CD4-positive, alpha-beta T cell (primary cell): ENCODE measurements at regions not wholly inside any gene's neighbourhood (a gene's known extent, or its start where the extent isn't known, plus 50 kb on each side); places are given as distances from the start of the nearest gene placed in this dataset.

Experiments
- ATAC-seq: fragments of 200-7000 bp; cut with Tn5 transposase; one replicate; pipeline ENCODE4 v1.10.0; 2022; ENCODE audit warnings: mild to moderate bottlenecking; ENCODE audit not compliant: poor library complexity
- CTCF ChIA-PET: fragments of 350-600 bp; sonication (Branson Sonifier 250); formaldehyde crosslinking; loops from one replicate; lab custom pipeline; 2021; ENCODE audit warnings: antibody characterized with exemption, inconsistent platforms; lab: Charles Lee
- POLR2A ChIA-PET: fragments of 350-600 bp; sonication (Branson Sonifier 250); formaldehyde crosslinking; loops from one replicate; lab custom pipeline; 2021; ENCODE audit warnings: antibody characterized with exemption, inconsistent platforms; lab: Charles Lee
- DNase-seq, 14 experiments: peaks; one replicate each; pipeline ENCODE4 v3.0.0-alpha.2; 2013 to 2020; ENCODE audit warnings: mixed read lengths in 2 of 14
- H3K27ac ChIP-seq, 2 donors: one replicate each; pipeline versions ENCODE4 v1.5.1 to v1.7.0; 2013; ENCODE audit warnings: low read length in 2 of 2, low read depth in 1 of 2, mild to moderate bottlenecking in 1 of 2
- H3K27me3 ChIP-seq, 2 experiments: 1 replicate in 1 of 2; 2 replicates in 1 of 2; pipeline versions ENCODE4 v1.6.1 to v1.7.0; 2013; ENCODE audit warnings: low read length in 2 of 2, control low read depth in 1 of 2, mild to moderate bottlenecking in 1 of 2, moderate library complexity in 1 of 2; ENCODE audit not compliant: insufficient read depth in 2 of 2, control insufficient read depth in 1 of 2
- H3K36me3 ChIP-seq: one replicate; pipeline ENCODE4 v1.6.1; 2013; ENCODE audit warnings: low read length, control low read depth; ENCODE audit not compliant: insufficient read depth
- H3K4me1 ChIP-seq: one replicate; pipeline ENCODE4 v1.6.1; 2013; ENCODE audit warnings: low read length, control low read depth; ENCODE audit not compliant: insufficient read depth
- H3K4me3 ChIP-seq: one replicate; pipeline ENCODE4 v1.5.1; 2013; ENCODE audit warnings: mild to moderate bottlenecking, low read length, moderate library complexity
- H3K9me3 ChIP-seq, 2 experiments: 1 replicate in 1 of 2; 2 replicates in 1 of 2; pipeline versions ENCODE4 v1.6.1 to v1.7.0; 2013; ENCODE audit warnings: low read length in 2 of 2, mild to moderate bottlenecking in 2 of 2, control low read depth in 1 of 2, moderate library complexity in 1 of 2; ENCODE audit not compliant: control insufficient read depth in 1 of 2, insufficient read depth in 1 of 2
- H3K27ac Mint-ChIP-seq: one replicate; pipeline ENCODE4 v1.8.0; 2020; ENCODE audit warnings: mixed read lengths
- H3K27me3 Mint-ChIP-seq: one replicate; pipeline ENCODE4 v1.8.0; 2021; ENCODE audit warnings: mixed read lengths
- H3K36me3 Mint-ChIP-seq: one replicate; pipeline ENCODE4 v1.8.0; 2021; ENCODE audit warnings: low read depth, mixed read lengths
- H3K4me1 Mint-ChIP-seq: one replicate; pipeline ENCODE4 v1.8.0; 2021; ENCODE audit warnings: low read depth, mixed read lengths
- H3K4me3 Mint-ChIP-seq: one replicate; pipeline ENCODE4 v1.8.0; 2020; ENCODE audit warnings: mild to moderate bottlenecking, mixed read lengths
- H3K9me3 Mint-ChIP-seq: one replicate; pipeline ENCODE4 v1.8.0; 2020; ENCODE audit warnings: mixed read lengths
- CTCF ChIP-seq: fragments of 200-600 bp; IDR thresholded peaks from one replicate; pipeline ENCODE4 v1.8.0; 2022; ENCODE audit warnings: antibody characterized with exemption, mild to moderate bottlenecking
- intact Hi-C, 2 experiments: fragments of 100-400 bp; cut with DNase I in 1 of 2; cut with micrococcal nuclease in 1 of 2; formaldehyde crosslinking; loops; one replicate each; pipeline versions ENCODE4 v1.15.1 to v1.9.0; 2023 to 2025; cut with DNase I, micrococcal nuclease

GRCh38 chr7:113487925-113488731 is 369.8 kb upstream of the SMIM30 start:
- CTCF ChIA-PET = no interaction called here
- no peaks in the 10 kb centered on the region for H3K27me3 Mint-ChIP-seq
- H3K4me3 ChIP-seq = no peak overlapping the region
- intact Hi-C loops = no loop called here
- H3K4me3 Mint-ChIP-seq = no peak overlapping the region
- no peak for TF ChIP-seq CTCF
- peaks cover 6% of the 10 kb centered on the region for H3K9me3 Mint-ChIP-seq
- POLR2A ChIA-PET = no interaction called here
- H3K4me1 Mint-ChIP-seq = no peaks in the 10 kb centered on the region
- no peaks in the 10 kb centered on the region for H3K36me3 ChIP-seq
- no peak for ATAC-seq
- no peaks in the 10 kb centered on the region for H3K36me3 Mint-ChIP-seq
- H3K27me3 ChIP-seq = no peaks in the 10 kb centered on the region
- peaks cover 0 to 12% of the 10 kb centered on the region in 2 experiments for H3K9me3 ChIP-seq
- DNase-seq = peak in 2 of 14 experiments; percentile 0 to 8
- no peak overlapping the region for H3K27ac ChIP-seq
- H3K27ac Mint-ChIP-seq = no peak overlapping the region
- no peaks in the 10 kb centered on the region for H3K4me1 ChIP-seq

- Histone ChIP-seq H3K9me3 (peaks cover 0 to 12% of the 10 kb centered on the region in 2 experiments), H3K27me3 (no peaks in the 10 kb centered on the region), H3K4me1 (no peaks in the 10 kb centered on the region), H3K36me3 (no peaks in the 10 kb centered on the region), H3K27ac (no peak overlapping the region), H3K4me3 (no peak overlapping the region)
- ChIA-PET POLR2A (no interaction called here), CTCF (no interaction called here)
- peaks cover 6% of the 10 kb centered on the region for H3K9me3 Mint-ChIP-seq
- H3K36me3 Mint-ChIP-seq = no peaks in the 10 kb centered on the region
- H3K27ac Mint-ChIP-seq = no peak overlapping the region
- DNase-seq (no peak), ATAC-seq (no peak)
- H3K4me3 Mint-ChIP-seq = no peak overlapping the region
- no peaks in the 10 kb centered on the region for H3K27me3 Mint-ChIP-seq
- no peaks in the 10 kb centered on the region for H3K4me1 Mint-ChIP-seq
- TF ChIP-seq CTCF = no peak
- intact Hi-C loops = no loop called here
These were observed 368.2 kb upstream of the SMIM30 start for GRCh38 chr7:113486548-113486947.

- intact Hi-C loops = no loop called here
- no peak for TF ChIP-seq CTCF
- Histone ChIP-seq H3K9me3 (peaks cover 0 to 12% of the 10 kb centered on the region in 2 experiments), H3K36me3 (no peaks in the 10 kb centered on the region), H3K27me3 (no peaks in the 10 kb centered on the region), H3K4me1 (no peaks in the 10 kb centered on the region), H3K4me3 (no peak overlapping the region), H3K27ac (no peak overlapping the region)
- H3K27ac Mint-ChIP-seq = no peak overlapping the region
- H3K36me3 Mint-ChIP-seq = no peaks in the 10 kb centered on the region
- no peak overlapping the region for H3K4me3 Mint-ChIP-seq
- ATAC-seq (no peak), DNase-seq (no peak)
- no peaks in the 10 kb centered on the region for H3K27me3 Mint-ChIP-seq
- H3K9me3 Mint-ChIP-seq = peaks cover 6% of the 10 kb centered on the region
- ChIA-PET CTCF (no interaction called here), POLR2A (no interaction called here)
- H3K4me1 Mint-ChIP-seq = no peaks in the 10 kb centered on the region
These were observed 365.3 kb upstream of the SMIM30 start for GRCh38 chr7:113483657-113484056.
